Sigmoid colon (tissue), 6 donors: ENCODE measurements at regions not wholly inside any gene's neighbourhood (a gene's known extent, or its start where the extent isn't known, plus 50 kb on each side); places are given as distances from the start of the nearest gene placed in this dataset.

Experiments used
- DNase-seq: peaks from one replicate; pipeline ENCODE4 v3.0.0-alpha.2; 2019
- H3K27ac ChIP-seq, 4 donors: fragments of 200-600 bp; sonication (generic); one replicate each; pipeline ENCODE4 v1.5.1; 2016 to 2019; ENCODE audit warnings: mild to moderate bottlenecking in 1 of 4
- H3K27me3 ChIP-seq, 3 donors: fragments of 200-600 bp; sonication (generic); one replicate each; pipeline ENCODE4 v1.5.1; 2019; ENCODE audit warnings: mild to moderate bottlenecking in 1 of 3
- H3K36me3 ChIP-seq, 4 donors: fragments of 200-600 bp; sonication (generic); one replicate each; pipeline ENCODE4 v1.5.1; 2016 to 2019
- H3K4me1 ChIP-seq, 4 donors: fragments of 200-600 bp; sonication (generic); one replicate each; pipeline ENCODE4 v1.5.1; 2017 to 2019
- H3K4me3 ChIP-seq, 4 donors: fragments of 200-600 bp; sonication (generic); one replicate each; pipeline ENCODE4 v1.5.1; 2017 to 2019; ENCODE audit warnings: mild to moderate bottlenecking in 2 of 4, moderate library complexity in 1 of 4
- H3K9me3 ChIP-seq, 4 donors: fragments of 200-600 bp in 3 of 4; sonication (generic) in 3 of 4; one replicate each; pipeline versions ENCODE4 v1.5.1 to v1.6.1; 2013 to 2019
- CTCF ChIP-seq, 4 experiments: fragments of 450-650 bp in 3 of 4; fragments of 200-600 bp in 1 of 4; IDR thresholded peaks; one replicate each; pipeline ENCODE4 v1.5.1; 2016 to 2019; ENCODE audit warnings: antibody characterized with exemption in 4 of 4, mild to moderate bottlenecking in 3 of 4, moderate library complexity in 2 of 4
- EP300 ChIP-seq, 4 donors: sonication (generic); formaldehyde crosslinking; IDR thresholded peaks; one replicate each; pipeline ENCODE4 v1.6.1; 2017; ENCODE audit warnings: antibody characterized with exemption in 4 of 4
- POLR2A ChIP-seq, 2 donors: fragments of 450-650 bp; IDR thresholded peaks; one replicate each; pipeline ENCODE4 v1.6.1; 2016; ENCODE audit warnings: antibody characterized with exemption in 2 of 2, mild to moderate bottlenecking in 2 of 2, moderate library complexity in 2 of 2
- POLR2AphosphoS5 ChIP-seq, 4 donors: sonication (generic); formaldehyde crosslinking; IDR thresholded peaks; one replicate each; pipeline ENCODE4 v1.6.1; 2017; ENCODE audit warnings: antibody characterized with exemption in 4 of 4
- WGBS, 2 donors: extraction: QIAGEN DNeasy Blood & Tissue Kit; methylation state at CpG; one replicate each; pipeline ENCODE4 v1.1.7; 2013; 5-methylcytosine and 5-hydroxymethylcytosine counted together
- intact Hi-C: fragments of 100-400 bp; cut with DNase I; formaldehyde crosslinking; loops from one replicate; pipeline ENCODE4 v1.15.1; 2023
- donor health status: healthy with polysubstance abuse.
- donor health status: healthy.

GRCh38 chr10:28926932-28927331 lies 249.6 kb downstream of the BAMBI start:
- intact Hi-C loops = no loop called here
- H3K9me3 ChIP-seq = no peaks in the 10 kb centered on the region
- no peak overlapping the region for H3K4me3 ChIP-seq
- no peak for DNase-seq
- 67 to 83% methylated on average over 3 of the region's 3 CpGs for WGBS, 2 donors
- no peaks in the 10 kb centered on the region for H3K4me1 ChIP-seq
- H3K27me3 ChIP-seq = no peaks in the 10 kb centered on the region
- TF ChIP-seq EP300 (IDR thresholded peaks at IDR 0.05) = no peak
- TF ChIP-seq POLR2A (IDR thresholded peaks at IDR 0.05) = no peak
- no peak for TF ChIP-seq CTCF (IDR thresholded peaks at IDR 0.05)
- no peak for TF ChIP-seq POLR2AphosphoS5 (IDR thresholded peaks at IDR 0.05)
- no peaks in the 10 kb centered on the region for H3K36me3 ChIP-seq
- H3K27ac ChIP-seq = no peak overlapping the region

GRCh38 chr10:28928484-28928883 lies 251.2 kb downstream of the BAMBI start:
- H3K4me3 ChIP-seq = no peak overlapping the region
- no peaks in the 10 kb centered on the region for H3K4me1 ChIP-seq
- no peak overlapping the region for H3K27ac ChIP-seq
- TF ChIP-seq POLR2AphosphoS5 (IDR thresholded peaks at IDR 0.05) (no peak), POLR2A (IDR thresholded peaks at IDR 0.05) (no peak), CTCF (IDR thresholded peaks at IDR 0.05) (no peak), EP300 (IDR thresholded peaks at IDR 0.05) (no peak)
- intact Hi-C loops = no loop called here
- no peaks in the 10 kb centered on the region for H3K9me3 ChIP-seq
- DNase-seq = no peak
- WGBS, 2 donors = 52 to 81% methylated on average over 2 of the region's 2 CpGs
- no peaks in the 10 kb centered on the region for H3K36me3 ChIP-seq
- no peaks in the 10 kb centered on the region for H3K27me3 ChIP-seq

GRCh38 chr10:28929942-28930341 lies 252.6 kb downstream of the BAMBI start:
- Histone ChIP-seq H3K4me3 (no peak overlapping the region), H3K4me1 (no peaks in the 10 kb centered on the region), H3K36me3 (no peaks in the 10 kb centered on the region), H3K27me3 (no peaks in the 10 kb centered on the region), H3K27ac (no peak overlapping the region), H3K9me3 (no peaks in the 10 kb centered on the region)
- WGBS, 2 donors = 90 to 93% methylated on average over 3 of the region's 3 CpGs
- intact Hi-C loops = no loop called here
- no peak for DNase-seq
- TF ChIP-seq POLR2AphosphoS5 (IDR thresholded peaks at IDR 0.05) = no peak

DNA sequence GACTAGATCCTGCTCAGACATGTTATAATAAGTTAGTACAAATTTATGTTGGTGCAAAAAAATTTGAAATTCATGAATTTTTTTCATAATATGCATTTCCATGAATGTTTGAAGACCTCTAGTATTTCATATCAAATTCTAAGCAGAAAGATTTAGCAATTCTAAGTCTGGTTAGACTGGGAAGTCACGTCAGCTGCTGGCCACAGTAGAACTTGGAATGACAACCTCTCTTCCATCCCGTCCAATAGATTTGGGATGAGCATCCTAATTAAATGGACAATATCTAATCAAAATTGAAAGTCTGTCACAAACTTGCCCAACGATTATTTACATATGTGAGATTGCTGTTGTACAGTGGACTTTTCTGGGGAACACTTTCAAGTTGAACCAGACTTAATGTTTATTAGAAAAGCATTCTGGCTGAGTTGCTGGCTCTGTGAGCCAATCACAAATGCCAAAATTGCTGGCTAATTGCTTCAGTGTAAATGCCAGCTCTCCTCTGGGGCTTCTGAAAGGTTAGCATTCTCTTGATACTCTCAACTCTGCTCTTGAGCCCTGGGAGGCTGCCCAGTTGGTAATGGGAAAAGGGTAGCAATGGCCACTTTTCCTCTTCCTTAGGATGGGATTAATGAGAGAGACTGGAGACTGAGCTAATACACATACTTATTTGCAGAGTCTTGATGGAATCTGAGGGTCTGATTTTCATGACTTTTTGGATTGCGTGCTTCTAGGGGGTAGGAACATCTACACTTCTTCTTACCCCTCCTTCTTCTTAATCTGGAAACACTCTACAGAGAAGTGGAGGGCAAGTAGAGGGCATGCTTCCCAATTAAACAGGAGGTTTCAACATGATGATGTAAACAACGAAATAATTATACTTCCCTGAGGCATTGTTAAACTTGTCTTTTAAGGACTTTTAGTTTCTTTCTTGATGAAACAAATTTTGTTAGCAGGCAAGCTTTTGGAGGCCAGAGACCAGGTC lies 253.5 kb downstream of the BAMBI start:
- no peaks in the 10 kb centered on the region for H3K4me1 ChIP-seq
- 60 to 64% methylated on average over 5 of the region's 5 CpGs for WGBS, 2 donors
- no peaks in the 10 kb centered on the region for H3K36me3 ChIP-seq
- H3K4me3 ChIP-seq = no peak overlapping the region
- H3K9me3 ChIP-seq = no peaks in the 10 kb centered on the region
- TF ChIP-seq CTCF (IDR thresholded peaks at IDR 0.05) (no peak), POLR2AphosphoS5 (IDR thresholded peaks at IDR 0.05) (no peak), POLR2A (IDR thresholded peaks at IDR 0.05) (no peak), EP300 (IDR thresholded peaks at IDR 0.05) (no peak)
- no peak overlapping the region for H3K27ac ChIP-seq
- H3K27me3 ChIP-seq = no peaks in the 10 kb centered on the region
- DNase-seq = no peak
- intact Hi-C loops = no loop called here

- WGBS, 2 donors = 89 to 93% methylated on average over 2 of the region's 2 CpGs
- Histone ChIP-seq H3K27me3 (no peaks in the 10 kb centered on the region), H3K4me3 (no peak overlapping the region), H3K27ac (no peak overlapping the region), H3K4me1 (peaks cover 0 to 11% (median 10%) of the 10 kb centered on the region in 4 donors), H3K9me3 (no peaks in the 10 kb centered on the region), H3K36me3 (no peaks in the 10 kb centered on the region)
- intact Hi-C loops = no loop called here
- TF ChIP-seq POLR2AphosphoS5 (IDR thresholded peaks at IDR 0.05) (no peak), POLR2A (IDR thresholded peaks at IDR 0.05) (no peak), CTCF (IDR thresholded peaks at IDR 0.05) (no peak), EP300 (IDR thresholded peaks at IDR 0.05) (no peak)
- no peak for DNase-seq
Observed at GRCh38 chr10:28935061-28935460, 257.7 kb downstream of the BAMBI start.
